ENCODE measurements at regions not wholly inside any gene's neighbourhood (a gene's known extent, or its start where the extent isn't known, plus 50 kb on each side); places are given as distances from the start of the nearest gene placed in this dataset.

GRCh38 chr6:126880964-126881363 lies 237.5 kb upstream of the RSPO3 start:
- no peak for TF ChIP-seq CTCF (conservative IDR thresholded peaks at IDR 0.05; ENCODE audit: low read depth, low read length)
- Histone ChIP-seq H2AFZ (ENCODE audit: low read depth) (no peak overlapping the region), H3K79me2 (ENCODE audit: insufficient read depth, low read depth) (no peaks in the 10 kb centered on the region), H4K20me1 (ENCODE audit: insufficient read depth) (no peaks in the 10 kb centered on the region), H3K4me1 (ENCODE audit: low read depth, poor library complexity, severe bottlenecking) (no peaks in the 10 kb centered on the region), H3K36me3 (ENCODE audit: insufficient read depth) (no peaks in the 10 kb centered on the region), H3K27me3 (ENCODE audit: insufficient read depth, low read depth) (no peaks in the 10 kb centered on the region), H3K9ac (no peak overlapping the region), H3K4me2 (no peak overlapping the region), H3K27ac (no peak overlapping the region), H3K4me3 (IDR thresholded peaks at IDR 0.05; ENCODE audit: insufficient read depth, low read depth, low read length) (no peak overlapping the region)

- no peaks in the 10 kb centered on the region for H3K27me3 ChIP-seq (ENCODE audit: insufficient read depth, low read depth)
- H3K4me2 ChIP-seq = no peak overlapping the region
- H3K36me3 ChIP-seq (ENCODE audit: insufficient read depth) = no peaks in the 10 kb centered on the region
- H4K20me1 ChIP-seq (ENCODE audit: insufficient read depth) = no peaks in the 10 kb centered on the region
- no peak overlapping the region for H3K27ac ChIP-seq
- TF ChIP-seq CTCF (conservative IDR thresholded peaks at IDR 0.05; ENCODE audit: low read depth, low read length) = no peak
- no peak overlapping the region for H3K4me3 ChIP-seq (IDR thresholded peaks at IDR 0.05; ENCODE audit: insufficient read depth, low read depth, low read length)
- no peaks in the 10 kb centered on the region for H3K79me2 ChIP-seq (ENCODE audit: insufficient read depth, low read depth)
- H2AFZ ChIP-seq (ENCODE audit: low read depth) = no peak overlapping the region
- no peak overlapping the region for H3K9ac ChIP-seq
- no peaks in the 10 kb centered on the region for H3K4me1 ChIP-seq (ENCODE audit: low read depth, poor library complexity, severe bottlenecking)
Observed at GRCh38 chr6:126886106-126886505, 232.4 kb upstream of the RSPO3 start.

GRCh38 chr6:126888727-126889725 lies 229.4 kb upstream of the RSPO3 start:
- Histone ChIP-seq H3K9ac (no peak overlapping the region), H3K36me3 (ENCODE audit: insufficient read depth) (no peaks in the 10 kb centered on the region), H2AFZ (ENCODE audit: low read depth) (no peak overlapping the region), H3K79me2 (ENCODE audit: insufficient read depth, low read depth) (no peaks in the 10 kb centered on the region), H3K4me3 (IDR thresholded peaks at IDR 0.05; ENCODE audit: insufficient read depth, low read depth, low read length) (no peak overlapping the region), H4K20me1 (ENCODE audit: insufficient read depth) (no peaks in the 10 kb centered on the region), H3K27ac (no peak overlapping the region), H3K4me2 (no peak overlapping the region), H3K27me3 (ENCODE audit: insufficient read depth, low read depth) (no peaks in the 10 kb centered on the region), H3K4me1 (ENCODE audit: low read depth, poor library complexity, severe bottlenecking) (no peaks in the 10 kb centered on the region)
- no peak for TF ChIP-seq CTCF (conservative IDR thresholded peaks at IDR 0.05; ENCODE audit: low read depth, low read length)

GRCh38 chr6:126890055-126890454 lies 228.4 kb upstream of the RSPO3 start:
- Histone ChIP-seq H2AFZ (ENCODE audit: low read depth) (no peak overlapping the region), H3K4me3 (IDR thresholded peaks at IDR 0.05; ENCODE audit: insufficient read depth, low read depth, low read length) (no peak overlapping the region), H3K4me2 (no peak overlapping the region), H3K27me3 (ENCODE audit: insufficient read depth, low read depth) (no peaks in the 10 kb centered on the region), H3K9ac (no peak overlapping the region), H3K36me3 (ENCODE audit: insufficient read depth) (no peaks in the 10 kb centered on the region), H3K27ac (no peak overlapping the region), H4K20me1 (ENCODE audit: insufficient read depth) (no peaks in the 10 kb centered on the region), H3K79me2 (ENCODE audit: insufficient read depth, low read depth) (no peaks in the 10 kb centered on the region), H3K4me1 (ENCODE audit: low read depth, poor library complexity, severe bottlenecking) (no peaks in the 10 kb centered on the region)
- no peak for TF ChIP-seq CTCF (conservative IDR thresholded peaks at IDR 0.05; ENCODE audit: low read depth, low read length)
